Left lung (tissue), 4 donors: ENCODE measurements at regions not wholly inside any gene's neighbourhood (a gene's known extent, or its start where the extent isn't known, plus 50 kb on each side); places are given as distances from the start of the nearest gene placed in this dataset.

Experiments used
- ATAC-seq: fragments of 200-7000 bp; cut with Tn5 transposase; one replicate; pipeline ENCODE4 v1.9.1; 2020; ENCODE audit warnings: moderate library complexity
- DNase-seq, 4 donors: peaks; one replicate each; pipeline ENCODE4 v3.0.0-alpha.2; 2013 to 2020
- H3K27ac ChIP-seq, 2 donors: fragments of 200-600 bp; sonication (generic) in 1 of 2; one replicate each; pipeline versions ENCODE4 v1.5.0 to v1.8.0; 2020 to 2021
- H3K27me3 ChIP-seq, 2 donors: fragments of 200-600 bp; sonication (generic) in 1 of 2; one replicate each; pipeline versions ENCODE4 v1.5.0 to v1.8.0; 2020 to 2021
- H3K36me3 ChIP-seq, 2 donors: fragments of 200-600 bp; sonication (generic) in 1 of 2; one replicate each; pipeline versions ENCODE4 v1.5.0 to v1.8.0; 2020 to 2021
- H3K4me1 ChIP-seq, 2 donors: fragments of 200-600 bp; one replicate each; pipeline ENCODE4 v1.8.0; 2021
- H3K4me3 ChIP-seq, 2 donors: fragments of 200-600 bp; sonication (generic) in 1 of 2; one replicate each; pipeline versions ENCODE4 v1.5.0 to v1.8.0; 2020 to 2021; ENCODE audit warnings: mild to moderate bottlenecking in 1 of 2
- H3K9me3 ChIP-seq, 2 donors: fragments of 200-600 bp; sonication (generic) in 1 of 2; one replicate each; pipeline versions ENCODE4 v1.5.0 to v1.8.0; 2020 to 2021
- intact Hi-C, 2 donors: fragments of 100-400 bp; cut with DNase I; formaldehyde crosslinking; loops; one replicate each; pipeline versions ENCODE4 v1.11.2 to v1.14.2; 2022
- TF ChIP-seq, protein P1 (sequence below), 2 donors: fragments of 200-600 bp; sonication (generic) in 1 of 2; IDR thresholded peaks; one replicate each; pipeline versions ENCODE4 v1.5.0 to v1.8.0; 2021; ENCODE audit warnings: antibody characterized with exemption in 2 of 2
- donor health status: DM: no; HTN: yes; CAD: no.
- donor health status: DM: no; HTN: no; CAD: no.

- Histone ChIP-seq H3K36me3 (no peaks in the 10 kb centered on the region), H3K9me3 (no peaks in the 10 kb centered on the region), H3K4me1 (no peaks in the 10 kb centered on the region), H3K4me3 (no peak overlapping the region), H3K27ac (no peak overlapping the region), H3K27me3 (peaks cover 0 to 7% of the 10 kb centered on the region in 2 donors)
- TF ChIP-seq, protein P1, sequence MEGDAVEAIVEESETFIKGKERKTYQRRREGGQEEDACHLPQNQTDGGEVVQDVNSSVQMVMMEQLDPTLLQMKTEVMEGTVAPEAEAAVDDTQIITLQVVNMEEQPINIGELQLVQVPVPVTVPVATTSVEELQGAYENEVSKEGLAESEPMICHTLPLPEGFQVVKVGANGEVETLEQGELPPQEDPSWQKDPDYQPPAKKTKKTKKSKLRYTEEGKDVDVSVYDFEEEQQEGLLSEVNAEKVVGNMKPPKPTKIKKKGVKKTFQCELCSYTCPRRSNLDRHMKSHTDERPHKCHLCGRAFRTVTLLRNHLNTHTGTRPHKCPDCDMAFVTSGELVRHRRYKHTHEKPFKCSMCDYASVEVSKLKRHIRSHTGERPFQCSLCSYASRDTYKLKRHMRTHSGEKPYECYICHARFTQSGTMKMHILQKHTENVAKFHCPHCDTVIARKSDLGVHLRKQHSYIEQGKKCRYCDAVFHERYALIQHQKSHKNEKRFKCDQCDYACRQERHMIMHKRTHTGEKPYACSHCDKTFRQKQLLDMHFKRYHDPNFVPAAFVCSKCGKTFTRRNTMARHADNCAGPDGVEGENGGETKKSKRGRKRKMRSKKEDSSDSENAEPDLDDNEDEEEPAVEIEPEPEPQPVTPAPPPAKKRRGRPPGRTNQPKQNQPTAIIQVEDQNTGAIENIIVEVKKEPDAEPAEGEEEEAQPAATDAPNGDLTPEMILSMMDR (IDR thresholded peaks at IDR 0.05): no peak
- no peak for ATAC-seq
- no peak for DNase-seq
- intact Hi-C loops: no loop called here
Measured at GRCh38 chr13:53135301-53135700, 106.7 kb downstream of the OLFM4 start.

DNA sequence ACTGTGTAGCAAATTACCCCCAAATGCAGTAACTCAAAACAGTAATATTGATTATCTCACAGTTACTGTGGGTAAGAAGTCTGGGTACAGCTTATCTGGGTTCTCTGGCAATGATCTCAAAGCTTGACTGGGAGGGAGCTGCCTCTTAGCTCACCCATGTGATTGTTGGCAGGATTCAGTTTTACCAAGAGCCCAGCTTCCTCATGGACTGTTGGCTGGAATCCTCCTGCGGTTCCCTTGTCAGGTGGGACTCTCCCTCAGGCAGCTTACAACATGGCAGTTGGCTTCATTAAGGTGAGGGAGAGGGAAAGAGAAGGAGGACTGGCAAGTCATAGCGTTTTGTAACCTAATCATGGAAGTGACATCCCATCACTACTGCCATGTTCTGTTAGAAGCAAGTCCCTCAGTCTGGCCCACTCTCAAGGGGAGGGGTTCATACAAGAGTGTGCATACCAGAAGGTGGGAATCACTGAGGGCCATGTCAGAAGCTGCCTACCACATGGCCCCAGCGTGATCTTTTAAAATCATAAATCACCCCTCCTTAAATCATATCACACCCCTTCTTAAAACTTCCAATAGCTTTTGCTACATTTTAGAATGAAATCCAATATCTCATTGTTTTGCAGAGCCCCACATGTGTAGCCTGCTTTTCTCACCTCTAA, 108.1 kb downstream of the OLFM4 start:
- ATAC-seq (no peak), DNase-seq (no peak)
- no peak overlapping the region for H3K4me3 ChIP-seq
- peaks cover 0 to 7% of the 10 kb centered on the region in 2 donors for H3K27me3 ChIP-seq
- no peak overlapping the region for H3K27ac ChIP-seq
- TF ChIP-seq, protein P1 (IDR thresholded peaks at IDR 0.05): no peak
- intact Hi-C loops: no loop called here
- H3K4me1 ChIP-seq: no peaks in the 10 kb centered on the region
- no peaks in the 10 kb centered on the region for H3K36me3 ChIP-seq
- H3K9me3 ChIP-seq: no peaks in the 10 kb centered on the region

- intact Hi-C loops: no loop called here
- no peaks in the 10 kb centered on the region for H3K36me3 ChIP-seq
- H3K27ac ChIP-seq: peak overlapping the region in 1 of 2 donors; percentile 33
- no peak overlapping the region for H3K4me3 ChIP-seq
- no peaks in the 10 kb centered on the region for H3K4me1 ChIP-seq
- no peaks in the 10 kb centered on the region for H3K9me3 ChIP-seq
- DNase-seq (peak in 1 of 4 donors; percentile 50), ATAC-seq (peak; percentile 37)
- no peaks in the 10 kb centered on the region for H3K27me3 ChIP-seq
- TF ChIP-seq, protein P1 (IDR thresholded peaks at IDR 0.05): no peak
Measured at GRCh38 chr13:53137779-53138178, 109.2 kb downstream of the OLFM4 start.

GRCh38 chr13:53138376-53139036, 109.9 kb downstream of the OLFM4 start:
- no peak overlapping the region for H3K4me3 ChIP-seq
- no peaks in the 10 kb centered on the region for H3K27me3 ChIP-seq
- no peaks in the 10 kb centered on the region for H3K9me3 ChIP-seq
- TF ChIP-seq, protein P1 (IDR thresholded peaks at IDR 0.05): no peak
- H3K4me1 ChIP-seq: no peaks in the 10 kb centered on the region
- ATAC-seq: peak; percentile 44
- no peaks in the 10 kb centered on the region for H3K36me3 ChIP-seq
- peak overlapping the region in 1 of 2 donors; percentile 33 for H3K27ac ChIP-seq
- peak in 2 of 4 donors; percentile 43 to 58 for DNase-seq
- intact Hi-C loops: no loop called here

- no peaks in the 10 kb centered on the region for H3K27me3 ChIP-seq
- ATAC-seq: no peak
Measured at GRCh38 chr13:53141336-53141735, 112.7 kb downstream of the OLFM4 start.

More at GRCh38 chr13:53141336-53141735, 112.7 kb downstream of the OLFM4 start:
- Histone ChIP-seq H3K4me3 (no peak overlapping the region), H3K36me3 (no peaks in the 10 kb centered on the region), H3K27ac (no peak overlapping the region), H3K4me1 (no peaks in the 10 kb centered on the region), H3K9me3 (no peaks in the 10 kb centered on the region)
- intact Hi-C loops: no loop called here
- DNase-seq: no peak
- TF ChIP-seq, protein P1 (IDR thresholded peaks at IDR 0.05): no peak
